Effector memory CD8-positive, alpha-beta T cell (primary cell): ENCODE measurements at regions not wholly inside any gene's neighbourhood (a gene's known extent, or its start where the extent isn't known, plus 50 kb on each side); places are given as distances from the start of the nearest gene placed in this dataset.
"Not testable (repeated sequence)": the region's sequence is repeated elsewhere in the genome, so short reads cannot be mapped to it uniquely, and the experiment has no call there.

Experiments
- ATAC-seq: fragments of 150-1000 bp; cut with Tn5 transposase; replicated peaks from 2 replicates; pipeline ENCODE4 v1.10.0; 2021; ENCODE audit warnings: mild to moderate bottlenecking, moderate library complexity
- DNase-seq, 3 experiments: peaks; one replicate each; pipeline ENCODE4 v3.0.0; 2021
- H3K27ac Mint-ChIP-seq, 2 donors: one replicate each; pipeline ENCODE4 v1.8.0; 2022; ENCODE audit warnings: mild to moderate bottlenecking in 2 of 2, mixed read lengths in 2 of 2, moderate library complexity in 2 of 2
- H3K27me3 Mint-ChIP-seq, 2 donors: one replicate each; pipeline ENCODE4 v1.8.0; 2022; ENCODE audit warnings: mixed read lengths in 2 of 2
- H3K36me3 Mint-ChIP-seq: one replicate; pipeline ENCODE4 v1.8.0; 2022; ENCODE audit warnings: mild to moderate bottlenecking, moderate library complexity, mixed read lengths; ENCODE audit not compliant: insufficient read depth
- H3K4me1 Mint-ChIP-seq, 2 donors: one replicate each; pipeline ENCODE4 v1.8.0; 2022; ENCODE audit warnings: low read depth in 2 of 2, mixed read lengths in 2 of 2
- H3K4me3 Mint-ChIP-seq, 2 donors: one replicate each; pipeline ENCODE4 v1.8.0; 2022; ENCODE audit warnings: mild to moderate bottlenecking in 2 of 2, mixed read lengths in 2 of 2, moderate library complexity in 2 of 2
- H3K9me3 Mint-ChIP-seq, 2 donors: one replicate each; pipeline ENCODE4 v1.8.0; 2022; ENCODE audit warnings: mixed read lengths in 2 of 2

DNA sequence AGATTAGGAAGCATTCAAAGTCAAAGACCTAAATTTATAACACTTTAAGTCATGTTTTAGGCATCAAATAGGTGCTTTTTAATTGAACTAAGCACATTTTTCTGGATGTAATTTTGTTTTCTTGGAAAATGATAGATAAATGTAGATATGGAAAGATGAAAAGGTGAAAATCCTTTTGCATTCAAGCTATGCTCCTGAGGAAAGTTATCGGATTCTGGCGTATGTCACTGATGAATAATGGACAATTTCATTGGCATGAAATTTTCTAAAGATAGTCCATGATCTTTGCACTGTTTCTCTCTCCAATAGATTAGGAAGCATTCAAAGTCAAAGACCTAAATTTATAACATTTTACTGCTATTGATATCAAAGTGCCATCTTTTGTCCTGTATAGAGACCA lies 444.2 kb upstream of the PABPC4L start:
- no peaks in the 10 kb centered on the region for H3K4me1 Mint-ChIP-seq
- peaks cover 7% of the 10 kb centered on the region in 2 donors for H3K9me3 Mint-ChIP-seq

GRCh38 chr4:134636338-134637051 lies 434.9 kb upstream of the PABPC4L start:
- H3K27me3 Mint-ChIP-seq: no peaks in the 10 kb centered on the region
- no peak overlapping the region for H3K27ac Mint-ChIP-seq
- no peaks in the 10 kb centered on the region for H3K4me1 Mint-ChIP-seq
- H3K9me3 Mint-ChIP-seq: peaks cover 5 to 7% of the 10 kb centered on the region in 2 donors
- DNase-seq (no peak), ATAC-seq (no peak)
- H3K4me3 Mint-ChIP-seq: no peak overlapping the region
- H3K36me3 Mint-ChIP-seq: no peaks in the 10 kb centered on the region

More for the DNA sequence above, 444.2 kb upstream of the PABPC4L start:
- no peak overlapping the region for H3K4me3 Mint-ChIP-seq
- no peaks in the 10 kb centered on the region for H3K36me3 Mint-ChIP-seq
- H3K27me3 Mint-ChIP-seq: no peaks in the 10 kb centered on the region
- ATAC-seq (no peak), DNase-seq (no peak)
- H3K27ac Mint-ChIP-seq: no peak overlapping the region

DNA sequence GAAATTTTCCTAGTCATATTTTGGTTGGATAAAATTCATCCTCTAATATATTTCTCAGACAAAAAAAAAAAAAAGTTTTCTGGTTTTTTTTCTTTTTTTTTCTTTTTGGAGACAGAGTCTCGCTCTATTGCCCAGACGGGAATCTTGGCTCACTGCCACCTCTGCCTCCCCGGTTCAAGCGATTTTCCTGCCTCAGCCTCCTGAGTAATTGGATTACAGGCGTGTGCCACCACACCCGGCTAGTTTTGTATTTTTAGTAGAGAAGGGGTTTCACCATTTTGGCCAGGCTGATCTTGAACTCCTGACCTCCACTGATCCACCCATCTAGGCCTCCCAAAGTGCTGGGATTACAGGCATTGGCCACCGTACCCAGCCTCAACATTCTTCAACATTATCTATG lies 432.7 kb upstream of the PABPC4L start:
- Mint-ChIP-seq H3K27ac (no peak overlapping the region), H3K4me3 (no peak overlapping the region), H3K36me3 (no peaks in the 10 kb centered on the region), H3K9me3 (peaks cover 5 to 7% of the 10 kb centered on the region in 2 donors), H3K27me3 (no peaks in the 10 kb centered on the region), H3K4me1 (no peaks in the 10 kb centered on the region)
- no peak for DNase-seq
- no peak for ATAC-seq

- no peak overlapping the region for H3K4me3 Mint-ChIP-seq
- H3K27me3 Mint-ChIP-seq: no peaks in the 10 kb centered on the region
- no peaks in the 10 kb centered on the region for H3K36me3 Mint-ChIP-seq
- H3K4me1 Mint-ChIP-seq: no peaks in the 10 kb centered on the region
- DNase-seq (no peak), ATAC-seq (no peak)
- no peaks in the 10 kb centered on the region for H3K9me3 Mint-ChIP-seq
- H3K27ac Mint-ChIP-seq: no peak overlapping the region
Observed at GRCh38 chr4:134632056-134632455, 430.5 kb upstream of the PABPC4L start.

GRCh38 chr4:134628066-134628465 lies 426.5 kb upstream of the PABPC4L start:
- H3K27me3 Mint-ChIP-seq: no peaks in the 10 kb centered on the region
- no peaks in the 10 kb centered on the region for H3K36me3 Mint-ChIP-seq
- H3K27ac Mint-ChIP-seq: no peak overlapping the region
- no peak for DNase-seq
- H3K4me3 Mint-ChIP-seq: no peak overlapping the region
- no peaks in the 10 kb centered on the region for H3K4me1 Mint-ChIP-seq
- ATAC-seq: no peak
- peaks cover 1 to 11% of the 10 kb centered on the region in 2 donors for H3K9me3 Mint-ChIP-seq

- Mint-ChIP-seq H3K9me3 (peaks cover 6 to 11% of the 10 kb centered on the region in 2 donors), H3K27me3 (no peaks in the 10 kb centered on the region), H3K27ac (no peak overlapping the region), H3K4me1 (no peaks in the 10 kb centered on the region), H3K4me3 (no peak overlapping the region), H3K36me3 (no peaks in the 10 kb centered on the region)
- DNase-seq (no peak), ATAC-seq (no peak)
Observed at GRCh38 chr4:134627366-134627765, 425.8 kb upstream of the PABPC4L start.

GRCh38 chr4:134624365-134624764 lies 422.8 kb upstream of the PABPC4L start:
- peaks cover 6 to 11% of the 10 kb centered on the region in 2 donors for H3K9me3 Mint-ChIP-seq
- no peak for ATAC-seq
- no peaks in the 10 kb centered on the region for H3K4me1 Mint-ChIP-seq
- no peaks in the 10 kb centered on the region for H3K36me3 Mint-ChIP-seq
- no peak overlapping the region for H3K4me3 Mint-ChIP-seq
- no peak for DNase-seq
- no peak overlapping the region for H3K27ac Mint-ChIP-seq
- no peaks in the 10 kb centered on the region for H3K27me3 Mint-ChIP-seq

DNA sequence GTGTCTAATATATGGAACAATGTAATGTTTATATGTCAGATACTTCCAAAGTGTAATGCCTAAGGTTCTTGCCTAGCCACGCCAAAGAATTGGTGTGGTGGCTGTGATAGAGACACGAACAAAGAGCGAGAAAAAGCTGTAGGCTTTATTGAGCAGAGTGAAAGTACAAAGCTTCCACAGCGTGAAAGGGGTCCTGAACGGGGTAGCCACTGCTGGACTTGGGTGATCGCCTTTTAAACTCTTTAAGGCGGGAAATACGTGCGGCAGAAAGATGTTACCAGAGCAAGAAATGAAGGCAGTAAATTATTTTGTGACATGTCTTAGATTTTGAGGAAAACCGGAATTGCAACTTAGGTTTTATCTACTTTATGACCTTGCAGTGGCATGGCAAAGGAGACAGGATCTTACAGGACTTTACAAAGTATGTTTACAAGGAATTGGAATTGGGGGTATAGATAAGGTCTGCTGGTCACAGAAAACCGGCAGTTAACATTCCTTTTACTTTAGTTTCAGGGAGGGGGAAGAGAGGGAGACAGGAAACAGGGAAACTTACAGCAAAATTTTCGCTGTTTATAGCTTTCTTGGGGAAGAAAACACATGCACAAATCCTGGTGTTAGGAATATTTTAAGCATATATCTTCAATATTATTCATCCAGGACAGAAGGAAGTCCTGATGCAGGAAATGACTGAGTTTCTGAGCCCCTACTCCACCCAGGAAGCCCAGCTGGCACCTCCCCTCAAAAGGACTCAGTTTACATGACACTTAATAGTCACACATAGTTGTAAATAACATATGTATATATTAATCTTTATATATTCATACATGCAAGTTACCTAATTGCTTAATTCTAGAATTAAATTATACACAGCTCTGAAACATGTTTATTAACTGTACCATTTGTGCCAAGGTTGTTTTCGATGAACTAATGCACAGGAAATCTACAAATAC lies 421.3 kb upstream of the PABPC4L start:
- H3K27me3 Mint-ChIP-seq, DNase-seq, ATAC-seq, H3K4me3 Mint-ChIP-seq, H3K27ac Mint-ChIP-seq, H3K4me1 Mint-ChIP-seq, H3K36me3 Mint-ChIP-seq: not testable (repeated sequence)
- H3K9me3 Mint-ChIP-seq: peaks cover 6 to 11% of the 10 kb centered on the region in 2 donors

DNA sequence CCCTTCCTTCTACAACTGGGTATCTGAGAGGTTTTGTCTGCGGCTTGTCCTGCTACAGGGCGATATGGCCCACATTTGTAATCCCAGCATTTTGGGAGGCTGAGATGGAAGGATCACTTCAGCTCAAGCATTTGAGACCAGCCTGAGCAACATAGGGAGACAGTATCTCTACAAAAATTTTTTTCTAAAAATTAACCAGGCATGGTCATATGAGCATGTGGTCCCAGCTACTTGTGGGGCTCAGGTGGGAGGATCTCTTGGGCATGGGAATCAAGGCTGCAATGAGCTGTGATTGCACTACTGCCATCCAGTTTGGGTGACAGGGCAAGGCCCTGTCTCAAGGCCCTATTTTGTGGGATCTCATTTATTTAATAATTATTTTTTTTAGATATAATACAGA lies 420.6 kb upstream of the PABPC4L start:
- H3K36me3 Mint-ChIP-seq: no peaks in the 10 kb centered on the region
- DNase-seq (no peak), ATAC-seq (no peak)
- no peak overlapping the region for H3K27ac Mint-ChIP-seq
- H3K4me1 Mint-ChIP-seq: no peaks in the 10 kb centered on the region
- H3K9me3 Mint-ChIP-seq: peaks cover 6 to 11% of the 10 kb centered on the region in 2 donors
- H3K4me3 Mint-ChIP-seq: no peak overlapping the region
- no peaks in the 10 kb centered on the region for H3K27me3 Mint-ChIP-seq

GRCh38 chr4:134621715-134622114 lies 420.1 kb upstream of the PABPC4L start:
- H3K27ac Mint-ChIP-seq, ATAC-seq, H3K4me3 Mint-ChIP-seq, DNase-seq, H3K36me3 Mint-ChIP-seq, H3K27me3 Mint-ChIP-seq, H3K4me1 Mint-ChIP-seq: not testable (repeated sequence)
- peaks cover 6 to 11% of the 10 kb centered on the region in 2 donors for H3K9me3 Mint-ChIP-seq

- H3K36me3 Mint-ChIP-seq: no peaks in the 10 kb centered on the region
- H3K27me3 Mint-ChIP-seq: no peaks in the 10 kb centered on the region
- H3K27ac Mint-ChIP-seq: no peak overlapping the region
- no peak for DNase-seq
- peaks cover 0 to 1% of the 10 kb centered on the region in 2 donors for H3K9me3 Mint-ChIP-seq
- H3K4me1 Mint-ChIP-seq: no peaks in the 10 kb centered on the region
- H3K4me3 Mint-ChIP-seq: no peak overlapping the region
- ATAC-seq: no peak
Observed at GRCh38 chr4:134610956-134611355, 409.4 kb upstream of the PABPC4L start.

- Mint-ChIP-seq H3K27me3 (no peaks in the 10 kb centered on the region), H3K4me1 (no peaks in the 10 kb centered on the region), H3K9me3 (peaks cover 0 to under 1% of the 10 kb centered on the region in 2 donors), H3K4me3 (no peak overlapping the region), H3K36me3 (no peaks in the 10 kb centered on the region), H3K27ac (no peak overlapping the region)
- DNase-seq: no peak
- no peak for ATAC-seq
Observed at GRCh38 chr4:134610172-134610571, 408.6 kb upstream of the PABPC4L start.

GRCh38 chr4:134601706-134602105 lies 400.1 kb upstream of the PABPC4L start:
- Mint-ChIP-seq H3K9me3 (peaks cover 14 to 15% of the 10 kb centered on the region in 2 donors), H3K4me1 (no peaks in the 10 kb centered on the region), H3K27ac (no peak overlapping the region), H3K4me3 (no peak overlapping the region), H3K36me3 (no peaks in the 10 kb centered on the region), H3K27me3 (no peaks in the 10 kb centered on the region)
- ATAC-seq (no peak), DNase-seq (no peak)

GRCh38 chr4:134591326-134591725 lies 389.7 kb upstream of the PABPC4L start:
- Mint-ChIP-seq H3K36me3 (no peaks in the 10 kb centered on the region), H3K27me3 (no peaks in the 10 kb centered on the region), H3K4me3 (no peak overlapping the region), H3K9me3 (no peaks in the 10 kb centered on the region), H3K27ac (no peak overlapping the region), H3K4me1 (no peaks in the 10 kb centered on the region)
- ATAC-seq: no peak
- no peak for DNase-seq
